HG03571 (cell line): ENCODE measurements at regions not wholly inside any gene's neighbourhood (a gene's known extent, or its start where the extent isn't known, plus 50 kb on each side); places are given as distances from the start of the nearest gene placed in this dataset.

ENCODE experiments used
- ATAC-seq: cut with Tn5 transposase; IDR thresholded peaks from one replicate; pipeline ENCODE4 v1.9.1; 2021; ENCODE audit not compliant: unreplicated experiment

GRCh38 chr12:59005193-59005955 lies 85.1 kb upstream of the LRIG3 start:
- no peak for ATAC-seq

- ATAC-seq: no peak
Measured at GRCh38 chr12:59004456-59004855, 84.2 kb upstream of the LRIG3 start.

- ATAC-seq: no peak
Measured at GRCh38 chr12:58995666-58996363, 75.5 kb upstream of the LRIG3 start.

- no peak for ATAC-seq
Measured at GRCh38 chr12:58988643-58989344, 68.5 kb upstream of the LRIG3 start.

- no peak for ATAC-seq
Measured at GRCh38 chr12:58981961-58982360, 61.7 kb upstream of the LRIG3 start.

- no peak for ATAC-seq
Measured at GRCh38 chr12:58980768-58981167, 60.5 kb upstream of the LRIG3 start.

- no peak for ATAC-seq
Measured at GRCh38 chr12:58978717-58979116, 58.4 kb upstream of the LRIG3 start.

- no peak for ATAC-seq
Measured at GRCh38 chr12:58977476-58977875, 57.2 kb upstream of the LRIG3 start.

GRCh38 chr12:58976146-58976545 lies 55.8 kb upstream of the LRIG3 start:
- no peak for ATAC-seq
